Activated gamma-delta T cell treated with anti-CD3 and anti-CD28 coated beads, Interleukin-2, amount 50 U/mL, for 16 hours (primary cell): ENCODE measurements at regions not wholly inside any gene's neighbourhood (a gene's known extent, or its start where the extent isn't known, plus 50 kb on each side); places are given as distances from the start of the nearest gene placed in this dataset.
"Not testable (repeated sequence)": the region's sequence is repeated elsewhere in the genome, so short reads cannot be mapped to it uniquely, and the experiment has no call there.

ENCODE experiments used
- DNase-seq: peaks from one replicate; pipeline ENCODE4 v3.0.0-alpha.2; 2020; ENCODE audit warnings: low read depth

DNA sequence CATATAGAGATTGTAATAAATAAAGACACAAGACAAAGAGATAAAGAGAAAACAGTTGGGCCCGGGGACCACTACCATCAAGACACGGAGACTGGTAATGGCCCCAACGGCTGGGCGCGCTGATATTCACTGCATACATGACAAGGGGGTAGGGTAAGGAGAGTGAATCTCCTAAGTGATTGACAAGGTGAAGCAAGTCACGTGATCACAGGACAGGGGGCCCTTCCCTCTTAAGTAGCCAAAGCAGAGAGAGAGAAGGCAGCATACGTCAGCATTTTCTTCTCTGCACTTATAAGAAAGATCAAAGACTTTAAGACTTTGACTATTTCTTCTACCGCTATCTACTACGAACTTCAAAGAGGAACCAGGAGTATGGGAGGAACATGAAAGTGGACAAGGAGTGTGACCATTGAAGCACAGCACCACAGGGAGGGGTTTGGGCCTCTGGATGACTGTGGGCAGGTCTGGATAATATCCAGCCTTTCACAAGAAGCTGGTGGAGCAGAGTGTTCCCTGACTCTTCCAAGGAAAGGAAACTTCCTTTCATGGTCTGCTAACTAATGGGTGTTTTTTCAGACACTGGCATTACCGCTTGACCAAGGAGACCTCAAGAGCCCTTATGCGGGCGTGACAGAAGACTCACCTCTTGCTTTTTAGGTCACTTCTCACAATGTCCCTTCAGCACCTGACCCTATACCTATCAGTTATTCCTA is 75.6 kb downstream of the MRPL39 start:
- DNase-seq = not testable (repeated sequence)

DNA sequence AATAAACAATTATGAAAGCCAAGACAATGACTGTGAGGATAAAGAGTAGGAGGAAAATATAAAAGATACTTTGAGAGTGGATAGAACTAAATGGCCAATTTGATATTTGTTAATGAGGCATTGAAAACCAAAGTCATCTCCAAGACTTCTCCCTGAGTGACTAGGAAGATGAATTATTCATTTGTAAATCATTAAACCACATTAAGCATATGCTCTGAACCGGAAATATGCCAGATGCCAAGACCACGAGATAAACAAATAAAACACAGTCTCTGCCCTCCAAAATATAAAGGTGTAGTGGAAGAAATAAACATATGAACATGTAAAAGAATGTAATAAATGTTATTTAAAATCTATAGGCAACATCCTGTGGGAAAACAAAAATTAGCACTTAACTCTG is 78.8 kb downstream of the MRPL39 start:
- no peak for DNase-seq

DNA sequence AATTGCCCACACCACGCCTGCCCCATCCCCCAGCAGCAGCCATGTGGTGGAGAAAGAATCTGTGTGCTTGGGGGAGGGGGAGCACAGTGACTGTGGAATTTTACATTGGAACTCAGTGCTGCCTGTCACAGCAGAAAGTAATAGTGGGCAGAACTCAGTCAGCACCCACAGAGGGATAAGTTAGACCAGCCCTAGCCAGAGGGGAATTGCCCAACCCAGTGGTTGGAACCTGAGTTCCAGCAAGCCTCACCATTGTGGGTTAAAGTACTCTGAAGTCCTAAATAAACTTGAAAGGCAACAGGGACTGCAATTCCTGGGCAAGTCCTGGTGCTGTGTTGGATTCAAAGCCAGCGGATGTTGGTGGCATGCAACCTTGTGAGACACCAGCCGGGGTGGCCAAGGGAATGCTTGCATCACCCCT is 88.8 kb downstream of the MRPL39 start:
- DNase-seq = no peak

DNA sequence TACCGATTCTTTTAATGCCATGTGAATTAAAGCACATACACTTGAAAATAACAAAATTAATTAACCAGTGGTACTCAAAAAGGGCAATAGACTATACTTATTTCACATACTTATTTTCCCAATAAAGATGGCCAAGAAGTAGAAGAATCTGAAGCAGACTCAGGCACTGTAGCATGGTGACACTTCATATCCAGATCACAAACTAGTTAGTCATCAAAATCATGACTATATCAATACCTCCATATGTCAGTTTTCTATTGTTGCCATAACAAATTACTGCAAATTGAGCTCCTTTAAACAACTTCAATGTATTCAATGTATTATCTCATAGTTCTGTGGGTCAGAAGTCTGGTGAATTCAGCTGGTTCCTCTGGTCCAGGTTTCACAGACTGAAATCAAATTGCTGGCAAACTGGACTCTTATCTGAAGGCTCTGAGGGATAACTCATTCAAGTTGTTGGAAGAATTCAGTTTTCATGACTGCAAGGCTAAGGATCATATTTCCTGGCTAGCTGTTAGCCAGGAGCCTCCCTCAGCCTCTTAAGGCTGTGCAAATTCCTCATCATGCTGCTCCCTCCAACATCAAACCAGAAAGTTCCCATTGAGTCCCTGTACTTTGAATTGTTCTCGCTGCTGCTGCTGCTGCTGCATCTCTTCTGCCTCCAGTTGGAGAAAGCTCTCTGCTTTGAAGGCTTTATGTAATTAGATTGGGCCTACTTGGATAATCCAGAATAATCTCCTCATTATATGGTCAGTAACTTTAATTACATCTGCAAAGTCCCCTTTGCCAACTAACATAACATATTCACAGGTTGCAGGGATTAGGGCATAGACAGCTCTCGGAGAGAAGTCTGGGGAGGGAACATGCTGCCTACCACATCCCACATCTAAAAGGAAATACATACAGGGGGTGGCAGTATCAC is 91.5 kb downstream of the MRPL39 start:
- no peak for DNase-seq

DNA sequence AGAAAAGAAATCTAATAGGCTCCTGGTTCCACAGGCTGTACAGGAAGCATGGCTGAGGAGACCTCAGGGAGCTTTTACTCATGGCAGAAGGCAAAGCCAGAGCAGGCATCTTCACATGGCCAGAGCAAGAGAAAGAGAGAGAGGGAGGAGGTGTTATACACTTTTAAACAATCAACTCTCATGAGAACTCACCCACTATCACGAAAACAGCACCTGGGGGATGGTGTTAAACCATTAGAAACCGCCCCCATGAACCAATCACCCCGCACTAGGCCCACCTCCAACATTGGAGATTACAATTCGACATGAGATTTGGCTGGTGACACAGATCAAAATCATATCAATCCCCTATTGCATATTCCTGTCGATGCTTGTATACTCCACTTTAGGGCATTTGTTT is 93.5 kb downstream of the MRPL39 start:
- no peak for DNase-seq

DNA sequence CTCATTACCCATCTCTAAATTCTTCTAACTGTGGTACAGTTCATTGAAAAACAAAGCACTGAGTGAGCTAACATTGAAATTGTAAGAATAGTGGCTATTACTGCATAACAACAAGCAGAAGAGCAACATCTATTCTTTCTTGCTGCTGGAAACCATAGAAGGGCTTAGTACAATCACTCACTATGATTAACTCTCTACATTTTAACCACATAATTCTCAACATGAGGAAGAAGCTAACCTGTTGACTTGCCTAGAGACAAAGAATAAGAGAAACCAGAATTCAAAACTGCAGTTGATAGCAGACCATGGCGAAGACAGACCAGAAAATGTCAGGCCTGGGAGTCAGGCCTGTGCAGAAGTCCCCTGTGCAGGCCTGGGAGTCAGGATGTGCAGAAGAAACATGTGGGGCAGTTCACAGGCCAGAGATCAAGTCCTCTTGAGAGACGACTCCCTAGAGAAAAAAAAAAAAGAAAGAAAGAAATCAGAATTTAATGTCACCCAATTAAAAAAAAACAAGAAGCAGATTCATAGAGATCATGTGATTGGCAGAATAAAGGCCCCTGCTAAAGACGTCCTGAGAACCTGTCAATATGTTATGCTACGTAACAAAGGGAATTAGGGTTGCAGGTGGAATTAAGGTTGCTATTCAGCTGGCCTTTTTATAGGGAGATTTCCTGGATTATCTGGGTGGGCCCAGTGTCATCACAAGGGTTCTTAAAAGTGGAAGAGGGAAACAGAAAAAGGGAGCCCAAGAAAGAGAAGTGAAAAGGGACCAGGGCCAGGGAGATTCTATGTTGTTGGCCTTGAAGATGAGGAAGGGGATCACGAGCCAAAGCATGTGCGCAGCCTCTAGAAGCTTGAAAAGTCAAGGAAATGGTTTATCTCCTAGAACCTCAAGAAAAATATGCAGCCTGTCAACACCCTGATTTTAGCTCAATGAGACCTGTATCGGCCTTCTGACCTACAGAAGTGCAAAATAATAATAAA is 94.9 kb downstream of the MRPL39 start:
- no peak for DNase-seq

DNA sequence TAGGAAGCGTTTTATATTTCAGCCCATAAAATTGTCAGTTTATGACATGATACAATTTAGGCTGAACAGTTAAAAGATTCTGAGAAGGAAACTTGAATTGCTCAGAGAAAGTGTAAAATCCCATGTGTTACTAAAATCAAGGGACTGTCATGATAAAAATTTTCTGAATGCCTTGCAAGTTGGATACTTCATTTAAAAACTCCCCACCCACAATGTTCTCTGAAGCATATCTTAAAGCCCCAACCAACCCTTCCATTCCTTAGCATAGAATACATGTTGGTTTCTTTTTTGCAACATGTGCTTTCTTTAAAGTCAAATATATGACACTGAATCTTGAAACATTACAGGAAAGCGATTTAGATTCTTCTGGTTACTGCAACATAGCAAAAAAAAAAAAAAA is 97.4 kb downstream of the MRPL39 start:
- DNase-seq = no peak

DNA sequence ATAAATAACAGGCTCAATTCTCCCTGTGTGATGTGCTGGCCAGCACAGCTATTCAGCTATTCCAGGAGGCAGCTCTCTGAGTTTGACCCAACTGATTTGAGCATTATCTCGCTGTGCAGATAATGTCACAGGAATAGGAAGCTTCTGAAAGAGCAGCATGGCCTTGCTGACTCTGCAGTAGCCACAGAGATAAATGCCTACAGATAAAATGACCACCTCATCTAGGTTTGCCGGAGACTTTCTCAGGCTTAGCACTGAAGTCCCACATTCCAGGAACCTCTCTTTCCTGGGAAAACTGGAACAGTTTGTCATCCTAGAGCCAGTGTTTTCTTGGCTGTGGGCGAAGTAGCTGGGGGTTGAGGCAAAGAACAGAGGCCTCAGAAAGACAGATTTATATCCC is 98.9 kb downstream of the MRPL39 start:
- DNase-seq = no peak

DNA sequence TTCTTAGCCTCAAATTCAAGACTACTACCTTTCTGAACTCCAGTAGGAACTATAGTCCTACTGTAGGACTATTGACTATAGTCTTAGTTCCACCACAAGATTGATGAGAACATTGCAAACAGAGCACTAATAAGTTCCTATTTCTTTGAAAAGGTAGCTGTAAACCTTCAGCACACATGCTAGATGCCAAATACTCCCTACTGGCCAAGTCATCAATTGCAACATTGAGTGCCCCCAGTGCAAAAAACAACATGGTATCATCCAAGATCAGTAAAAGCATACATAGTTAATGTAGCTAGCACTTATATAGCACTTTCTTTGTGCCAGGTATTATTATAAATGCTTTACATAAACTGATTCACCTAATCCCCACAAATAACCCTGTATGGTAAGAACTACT is 99.8 kb downstream of the MRPL39 start:
- no peak for DNase-seq

DNA sequence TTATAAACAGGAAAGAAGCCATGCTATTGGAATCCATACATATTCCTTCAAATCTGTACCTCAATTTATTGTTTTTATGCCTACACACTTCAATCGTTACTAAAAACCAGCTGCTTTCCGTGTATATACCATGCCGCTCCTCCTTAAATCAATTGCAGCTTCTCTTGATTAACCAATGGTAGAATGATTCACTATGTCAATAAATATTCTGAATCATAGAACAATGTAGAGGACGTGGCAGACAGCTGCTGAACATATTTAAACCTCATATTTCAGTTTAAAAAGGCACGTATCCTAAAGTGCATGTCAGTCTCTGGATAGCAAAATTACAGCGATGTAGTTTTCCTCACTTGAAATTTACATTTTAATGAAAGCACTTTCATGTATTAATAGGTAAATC is 100.4 kb downstream of the MRPL39 start:
- no peak for DNase-seq

DNA sequence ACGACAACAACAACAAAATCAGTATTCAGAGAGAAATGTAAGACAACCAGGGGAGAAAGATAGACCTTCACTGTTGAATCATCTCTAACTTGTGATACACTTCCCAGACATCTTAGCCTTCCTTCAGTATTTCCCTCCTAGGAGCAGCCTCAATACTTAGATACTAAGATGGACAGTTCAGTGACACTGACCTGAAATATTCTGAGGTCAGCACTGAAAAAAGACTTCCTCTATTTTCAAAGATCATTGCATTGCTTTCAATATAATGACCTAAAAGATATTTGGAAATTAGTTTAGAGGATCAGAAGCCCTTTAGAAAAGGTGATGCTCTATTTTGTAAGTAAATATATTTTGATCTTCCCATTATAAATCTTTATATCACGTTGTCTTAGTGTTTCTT is 101.0 kb downstream of the MRPL39 start:
- no peak for DNase-seq

DNA sequence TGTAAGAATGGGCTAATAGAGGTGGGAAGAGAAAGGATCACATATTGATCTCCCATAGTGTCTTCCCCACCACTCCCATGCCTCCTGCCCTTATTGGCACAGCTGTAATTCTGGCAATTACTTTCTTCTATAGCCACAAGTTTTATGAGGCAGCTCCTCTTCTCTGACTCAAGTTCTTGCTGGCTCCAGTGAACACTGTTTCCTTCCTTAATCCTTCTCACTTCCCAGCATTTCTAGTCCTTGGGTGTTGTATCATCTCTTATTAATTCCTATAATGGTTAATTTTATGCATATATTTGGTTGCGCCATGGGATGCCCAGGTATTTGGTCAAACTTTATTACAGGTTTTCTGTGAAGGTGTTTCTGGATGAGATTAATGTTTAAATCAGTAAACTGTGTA is 103.3 kb downstream of the MRPL39 start:
- no peak for DNase-seq

DNA sequence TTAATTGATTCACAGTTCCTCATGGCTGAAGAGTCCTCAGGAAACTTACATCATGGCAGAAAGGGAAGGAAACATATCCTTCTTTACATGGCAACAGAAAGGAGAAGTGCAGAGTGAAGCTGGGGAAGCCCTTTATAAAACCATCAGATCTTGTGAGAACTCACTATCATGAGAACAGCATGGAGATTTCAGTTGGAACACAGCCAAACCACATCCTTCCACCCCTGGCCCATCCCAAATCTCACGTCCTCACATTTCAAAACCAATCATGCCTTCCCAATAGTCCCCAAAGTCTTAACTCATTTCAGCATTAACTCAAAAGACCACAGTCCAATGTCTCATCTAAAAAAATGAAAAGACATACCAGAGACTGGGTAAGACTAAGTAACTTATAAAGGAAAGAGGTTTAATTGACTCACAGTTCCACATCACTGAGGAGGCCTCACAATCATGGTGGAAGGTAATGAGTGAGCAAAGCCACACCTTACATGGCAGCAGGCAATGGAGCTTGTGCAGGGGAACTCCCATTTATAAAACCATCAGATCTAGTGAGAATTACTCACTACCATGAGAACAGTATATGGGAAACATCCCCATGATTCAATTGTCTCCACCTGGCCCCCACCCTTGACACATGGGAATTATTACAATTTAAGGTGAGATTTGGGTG is 105.2 kb downstream of the MRPL39 start:
- DNase-seq = no peak

DNA sequence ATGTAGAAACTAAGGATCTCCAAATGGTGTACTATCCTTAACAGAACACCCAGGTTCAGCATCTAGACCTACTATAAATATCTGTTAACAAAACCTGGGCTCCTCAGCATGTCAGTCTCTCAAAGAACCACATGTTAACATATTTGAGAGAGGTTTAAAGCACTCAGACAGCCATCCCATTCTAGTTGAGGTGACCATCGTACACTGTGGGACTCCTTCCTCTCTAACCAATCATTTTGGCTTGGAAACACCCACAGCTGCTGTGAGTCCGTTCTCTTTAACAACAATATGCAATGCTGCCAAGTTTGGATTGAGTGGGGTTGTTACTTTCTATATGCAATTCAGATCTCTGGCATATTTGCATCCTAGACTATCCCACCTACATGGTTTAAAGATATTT is 105.8 kb downstream of the MRPL39 start:
- DNase-seq = no peak

DNA sequence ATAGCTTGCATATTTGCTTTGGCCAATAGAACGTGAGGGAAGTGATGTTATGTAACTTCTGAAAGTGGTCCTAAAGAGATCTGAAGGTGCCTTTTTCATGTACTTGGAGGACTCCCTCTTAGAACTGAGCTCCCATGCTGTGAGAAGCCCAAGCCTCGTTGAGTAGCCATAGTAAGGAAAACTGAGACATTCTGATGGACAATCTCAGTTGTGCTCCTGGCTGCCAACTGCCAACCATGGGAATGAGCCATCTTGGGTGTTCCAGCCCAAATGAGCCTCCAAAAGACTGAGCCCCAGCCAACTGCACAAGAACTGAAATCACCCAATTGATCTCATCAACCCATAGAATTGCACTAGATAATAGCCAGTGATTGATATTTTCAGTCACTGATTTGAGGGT is 106.7 kb downstream of the MRPL39 start:
- no peak for DNase-seq

DNA sequence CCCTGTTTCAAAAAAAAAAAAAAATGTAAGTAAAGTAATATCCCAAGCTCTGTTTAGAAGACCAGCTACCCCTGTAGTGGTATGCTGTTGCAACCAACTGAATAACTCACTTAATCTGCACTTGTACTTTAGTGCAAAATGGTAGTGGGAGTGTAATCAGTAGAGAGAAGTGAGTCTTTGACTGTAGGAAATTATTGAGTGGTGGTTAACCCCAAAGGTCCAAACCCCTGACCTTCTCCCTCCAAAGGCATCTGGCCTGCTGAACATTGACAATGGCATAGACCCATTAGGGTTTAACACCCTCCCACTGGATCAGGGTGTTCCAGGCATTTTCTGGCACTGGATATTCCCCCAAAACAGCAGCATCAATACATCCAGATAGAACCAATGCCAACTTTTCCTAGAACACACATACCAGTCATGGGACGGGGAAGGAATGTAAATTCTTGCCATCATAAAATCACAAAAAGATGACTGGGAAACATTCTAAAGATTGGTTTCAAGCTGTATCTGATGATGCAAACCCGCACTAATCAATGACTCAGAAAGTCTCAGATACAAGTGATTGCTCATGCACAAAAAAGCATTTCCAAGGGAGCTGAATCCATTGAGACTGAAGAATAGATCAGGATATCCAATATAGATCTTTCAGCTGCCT is 110.3 kb downstream of the MRPL39 start:
- DNase-seq = no peak

DNA sequence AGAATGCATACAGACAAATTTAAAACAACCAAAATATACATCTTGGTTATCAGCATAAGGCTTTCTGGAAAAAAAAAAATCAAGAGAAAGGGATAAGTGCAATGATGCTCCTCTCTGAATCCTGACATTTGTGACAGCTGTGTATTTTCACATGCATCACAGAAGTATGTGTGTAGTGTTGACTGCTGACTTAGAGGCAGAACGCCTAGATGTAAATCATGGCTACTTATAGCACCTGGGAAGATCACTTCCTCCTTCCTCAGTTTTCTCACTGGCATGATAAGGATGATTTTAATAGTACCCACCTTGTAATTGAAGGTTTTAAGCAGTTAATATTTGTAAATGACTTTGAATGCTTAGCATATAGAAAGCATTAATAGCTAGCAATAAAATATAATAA is 112.5 kb downstream of the MRPL39 start:
- no peak for DNase-seq

DNA sequence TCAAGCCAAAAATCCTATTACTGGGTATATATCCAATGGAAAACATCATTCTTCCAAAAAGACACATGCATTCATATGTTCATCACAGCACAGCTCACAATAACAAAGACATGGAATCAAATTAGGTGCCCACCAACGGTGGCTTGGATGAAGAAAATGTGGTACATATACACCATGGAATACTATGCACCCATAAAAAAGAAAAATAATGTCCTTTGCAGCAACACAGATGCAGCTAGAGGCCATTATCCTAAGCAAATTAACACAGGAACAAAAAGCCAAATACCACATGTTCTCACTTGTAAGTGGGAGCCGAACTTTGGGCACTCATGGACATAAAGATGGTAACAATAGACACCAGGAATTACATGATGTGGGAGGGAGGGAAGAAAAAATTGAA is 113.6 kb downstream of the MRPL39 start:
- DNase-seq = no peak

DNA sequence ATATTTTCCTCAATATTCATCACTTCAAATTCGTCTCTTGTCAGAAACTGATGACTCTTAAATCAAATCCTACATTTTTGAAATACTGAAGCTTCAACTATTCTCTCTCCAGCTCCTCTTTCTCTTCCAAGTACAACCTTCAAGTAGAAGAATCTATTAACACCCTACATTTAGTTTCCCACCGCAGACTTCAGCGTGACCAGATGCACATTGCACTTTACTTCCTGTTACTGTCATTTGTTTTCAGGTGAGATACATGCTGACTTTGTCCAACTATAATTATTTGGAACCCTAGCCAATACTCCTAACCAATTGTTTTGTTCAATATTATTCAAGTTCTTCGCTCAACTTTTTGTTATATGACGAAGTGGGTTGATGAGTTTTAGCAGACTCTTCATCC is 116.0 kb downstream of the MRPL39 start:
- DNase-seq = no peak

DNA sequence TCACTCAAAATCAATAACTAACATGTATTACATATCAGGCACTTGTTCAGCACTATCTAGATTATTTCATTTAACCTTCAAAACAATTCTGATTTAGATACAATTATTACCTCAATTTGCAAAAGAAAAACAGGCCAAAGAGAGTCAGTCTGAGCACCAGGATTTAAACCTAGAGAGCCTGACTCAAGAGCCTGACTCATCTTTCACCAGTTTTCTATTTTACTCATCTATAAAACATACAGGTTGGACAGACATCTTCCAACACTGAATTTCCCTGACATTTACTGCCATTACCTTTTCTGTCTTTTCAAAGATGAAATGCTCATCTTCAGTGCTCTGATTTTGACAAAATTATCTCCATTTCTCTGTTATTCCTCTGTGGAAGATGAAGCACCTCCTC is 116.5 kb downstream of the MRPL39 start:
- no peak for DNase-seq

DNA sequence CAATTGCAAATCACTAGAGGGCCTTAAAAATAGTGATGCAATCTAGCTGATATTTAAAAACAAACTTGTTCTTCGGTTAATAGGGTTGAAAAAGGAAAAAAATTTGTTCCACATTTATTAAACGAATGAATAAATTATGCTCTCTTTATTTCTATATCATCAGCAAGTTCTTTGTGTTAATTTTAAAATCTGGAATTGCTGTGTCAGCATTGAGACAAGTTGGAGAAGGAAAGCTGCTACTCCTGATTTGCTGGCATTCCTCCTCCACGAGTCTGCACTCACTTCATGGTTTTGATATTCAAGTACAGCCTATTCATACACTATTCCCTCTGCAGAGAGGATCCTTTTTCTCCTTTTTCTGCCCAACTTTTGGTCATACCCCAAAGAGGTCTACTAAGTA is 117.6 kb downstream of the MRPL39 start:
- no peak for DNase-seq
